ENCODE measurements at regions not wholly inside any gene's neighbourhood (a gene's known extent, or its start where the extent isn't known, plus 50 kb on each side); places are given as distances from the start of the nearest gene placed in this dataset.

GRCh38 chr1:219797009-219797408, 131.3 kb downstream of the SLC30A10 start:
- DNase-seq (ENCODE audit: low read depth), result no peak
- H3K4me3 ChIP-seq (ENCODE audit: control insufficient read depth, low read depth, low read length), result no peak overlapping the region
- TF ChIP-seq CTCF (conservative IDR thresholded peaks at IDR 0.05; ENCODE audit: control insufficient read depth, insufficient read depth, low read depth, low read length), result no peak

- H3K4me3 ChIP-seq (ENCODE audit: control insufficient read depth, low read depth, low read length), result no peak overlapping the region
- DNase-seq (ENCODE audit: low read depth), result no peak
- no peak for TF ChIP-seq CTCF (conservative IDR thresholded peaks at IDR 0.05; ENCODE audit: control insufficient read depth, insufficient read depth, low read depth, low read length)
These were observed 132.9 kb downstream of the SLC30A10 start for GRCh38 chr1:219795363-219795917.

GRCh38 chr1:219794085-219794743, 134.1 kb downstream of the SLC30A10 start:
- no peak overlapping the region for H3K4me3 ChIP-seq (ENCODE audit: control insufficient read depth, low read depth, low read length)
- no peak for DNase-seq (ENCODE audit: low read depth)
- TF ChIP-seq CTCF (conservative IDR thresholded peaks at IDR 0.05; ENCODE audit: control insufficient read depth, insufficient read depth, low read depth, low read length), result no peak

- no peak for TF ChIP-seq CTCF (conservative IDR thresholded peaks at IDR 0.05; ENCODE audit: control insufficient read depth, insufficient read depth, low read depth, low read length)
- DNase-seq (ENCODE audit: low read depth), result peak; percentile 96
- H3K4me3 ChIP-seq (ENCODE audit: control insufficient read depth, low read depth, low read length), result no peak overlapping the region
These were observed 135.9 kb downstream of the SLC30A10 start for GRCh38 chr1:219792337-219793021.

GRCh38 chr1:219791766-219792165, 136.6 kb downstream of the SLC30A10 start:
- DNase-seq (ENCODE audit: low read depth), result no peak
- TF ChIP-seq CTCF (conservative IDR thresholded peaks at IDR 0.05; ENCODE audit: control insufficient read depth, insufficient read depth, low read depth, low read length), result no peak
- H3K4me3 ChIP-seq (ENCODE audit: control insufficient read depth, low read depth, low read length), result no peak overlapping the region

- no peak for DNase-seq (ENCODE audit: low read depth)
These were observed 137.3 kb downstream of the SLC30A10 start for GRCh38 chr1:219790834-219791615.

More at GRCh38 chr1:219790834-219791615, 137.3 kb downstream of the SLC30A10 start:
- no peak for TF ChIP-seq CTCF (conservative IDR thresholded peaks at IDR 0.05; ENCODE audit: control insufficient read depth, insufficient read depth, low read depth, low read length)
- H3K4me3 ChIP-seq (ENCODE audit: control insufficient read depth, low read depth, low read length), result no peak overlapping the region
